ENCODE measurements at regions not wholly inside any gene's neighbourhood (a gene's known extent, or its start where the extent isn't known, plus 50 kb on each side); places are given as distances from the start of the nearest gene placed in this dataset.

GRCh38 chr2:149744865-149745264, 157.3 kb upstream of the MMADHC start:
- TF ChIP-seq CTCF (conservative IDR thresholded peaks at IDR 0.05; ENCODE audit: low read depth, low read length) (no peak), EZH2 (IDR thresholded peaks at IDR 0.05; ENCODE audit: low read length, unreplicated experiment) (no peak), EZH2phosphoT487 (IDR thresholded peaks at IDR 0.05; ENCODE audit: borderline replicate concordance, low read length) (no peak)

Measured in PC-3 (cell line).